B cell (primary cell): ENCODE measurements at regions not wholly inside any gene's neighbourhood (a gene's known extent, or its start where the extent isn't known, plus 50 kb on each side); places are given as distances from the start of the nearest gene placed in this dataset. TPM values are rescaled to one million over a fixed set of nuclear protein-coding genes. Genes with fewer than 3 reads are reported as not detected.

Experiments used
- ATAC-seq: fragments of 200-7000 bp; cut with Tn5 transposase; one replicate; pipeline ENCODE4 v1.10.0; 2021; ENCODE audit warnings: low read depth, mild to moderate bottlenecking, moderate number of reproducible peaks, moderate library complexity
- CTCF ChIA-PET: fragments of 350-600 bp; sonication (Branson Sonifier 250); formaldehyde crosslinking; loops from one replicate; lab custom pipeline; 2021; ENCODE audit warnings: antibody characterized with exemption, inconsistent platforms; lab: Charles Lee
- POLR2A ChIA-PET: fragments of 350-600 bp; sonication (Branson Sonifier 250); formaldehyde crosslinking; loops from one replicate; lab custom pipeline; 2021; ENCODE audit warnings: antibody characterized with exemption; lab: Charles Lee
- DNase-seq: peaks from one replicate; pipeline ENCODE4 v3.0.0; 2013
- H2AFZ ChIP-seq: 2 replicates; pipeline ENCODE4 v1.6.1; 2012; ENCODE audit warnings: mild to moderate bottlenecking, low read depth, low read length; ENCODE audit not compliant: insufficient read depth, poor library complexity, severe bottlenecking
- H3K27ac ChIP-seq, 2 donors: 1 replicate in 1 of 2; 2 replicates in 1 of 2; pipeline ENCODE4 v1.5.1; 2012 to 2013; ENCODE audit warnings: low read length in 2 of 2, mild to moderate bottlenecking in 2 of 2, moderate library complexity in 1 of 2
- H3K27me3 ChIP-seq, 4 experiments: fragments of 200-600 bp in 1 of 4; sonication (generic) in 1 of 4; replicated peaks in 1 of 4; 1 replicate in 2 of 4; 2 replicates in 2 of 4; pipeline versions ENCODE4 v1.6.1 to v1.7.0; 2013 to 2016; ENCODE audit warnings: low read length in 3 of 4, mild to moderate bottlenecking in 2 of 4, mixed read lengths in 1 of 4, moderate library complexity in 1 of 4; ENCODE audit not compliant: insufficient read depth in 4 of 4, control insufficient read depth in 3 of 4; ENCODE audit errors: control extremely low read depth in 1 of 4
- H3K36me3 ChIP-seq, 2 experiments: replicated peaks in 1 of 2; 1 replicate in 1 of 2; 2 replicates in 1 of 2; pipeline versions ENCODE4 v1.6.1 to v1.7.1; 2013; ENCODE audit warnings: low read length in 1 of 2; ENCODE audit not compliant: insufficient read depth in 2 of 2, control insufficient read depth in 1 of 2; ENCODE audit errors: control extremely low read depth in 1 of 2, extremely low read depth in 1 of 2
- H3K4me1 ChIP-seq, 2 donors: fragments of 200-600 bp in 1 of 2; sonication (generic) in 1 of 2; 1 replicate in 1 of 2; 2 replicates in 1 of 2; pipeline versions ENCODE4 v1.5.1 to v1.6.1; 2013 to 2017; ENCODE audit warnings: low read length in 2 of 2; ENCODE audit not compliant: control insufficient read depth in 2 of 2, insufficient read depth in 2 of 2
- H3K4me2 ChIP-seq: replicated peaks from 2 replicates; pipeline ENCODE3; 2012; ENCODE audit warnings: mild to moderate bottlenecking, low read depth, low read length; ENCODE audit not compliant: poor library complexity, severe bottlenecking
- H3K4me3 ChIP-seq, 5 experiments: fragments of 200-600 bp in 1 of 5; sonication (generic) in 1 of 5; 1 replicate in 3 of 5; 2 replicates in 2 of 5; pipeline versions ENCODE4 v1.5.1 to v1.7.0; 2011 to 2016; ENCODE audit warnings: low read length in 4 of 5, mild to moderate bottlenecking in 4 of 5, low read depth in 2 of 5, control low read depth in 1 of 5, moderate library complexity in 1 of 5; ENCODE audit not compliant: insufficient read depth in 1 of 5; ENCODE audit errors: control extremely low read depth in 1 of 5, extremely low read depth in 1 of 5
- H3K79me2 ChIP-seq: fragments of 200-600 bp; sonication (generic); one replicate; pipeline ENCODE4 v1.6.0; 2016; ENCODE audit warnings: low read length; ENCODE audit not compliant: control insufficient read depth, insufficient read depth
- H3K9ac ChIP-seq: fragments of 200-600 bp; sonication (generic); 2 replicates; pipeline ENCODE4 v1.6.1; 2017; ENCODE audit warnings: mild to moderate bottlenecking, low read length, moderate library complexity
- H3K9me3 ChIP-seq, 3 donors: one replicate each; pipeline versions ENCODE4 v1.6.1 to v1.7.1; 2013; ENCODE audit warnings: low read length in 2 of 3; ENCODE audit not compliant: control insufficient read depth in 2 of 3, insufficient read depth in 1 of 3; ENCODE audit errors: control extremely low read depth in 1 of 3
- H4K20me1 ChIP-seq: 2 replicates; pipeline ENCODE4 v1.6.0; 2012; ENCODE audit warnings: mild to moderate bottlenecking, low read length; ENCODE audit not compliant: insufficient read depth, control insufficient read depth, poor library complexity, severe bottlenecking
- H3K27ac Mint-ChIP-seq: one replicate; pipeline ENCODE4 v1.8.0; 2021; ENCODE audit warnings: mixed read lengths
- H3K27me3 Mint-ChIP-seq: one replicate; pipeline ENCODE4 v1.8.0; 2021; ENCODE audit warnings: mixed read lengths
- H3K4me1 Mint-ChIP-seq: one replicate; pipeline ENCODE4 v1.8.0; 2021; ENCODE audit warnings: mixed read lengths
- H3K4me3 Mint-ChIP-seq: one replicate; pipeline ENCODE4 v1.8.0; 2021; ENCODE audit warnings: mixed read lengths
- H3K9me3 Mint-ChIP-seq: one replicate; pipeline ENCODE4 v1.8.0; 2022; ENCODE audit warnings: mixed read lengths; ENCODE audit not compliant: insufficient read depth
- CTCF ChIP-seq: fragments of 200-600 bp; IDR thresholded peaks from one replicate; pipeline ENCODE4 v1.8.0; 2022; ENCODE audit warnings: antibody characterized with exemption, mild to moderate bottlenecking
- EZH2 ChIP-seq: IDR thresholded peaks from 2 replicates; pipeline ENCODE4 v1.6.1; 2012; ENCODE audit warnings: borderline replicate concordance, low read depth, mild to moderate bottlenecking, moderate library complexity, low read length; ENCODE audit not compliant: insufficient read depth, poor library complexity, severe bottlenecking
- WGBS: methylation state at CpG from one replicate; pipeline ENCODE4 v1.1.5; 2013; ENCODE audit warnings: missing lambda C conversion rate; ENCODE audit not compliant: insufficient coverage; 5-methylcytosine and 5-hydroxymethylcytosine counted together
- intact Hi-C: fragments of 100-400 bp; cut with micrococcal nuclease; formaldehyde crosslinking; loops from one replicate; pipeline ENCODE4 v1.10.0; 2022
- small RNA-seq: library from RNA; depleted of rRNA; stranded (forward); fragments of <200 nt; gene quantifications from one replicate; pipeline ENCODE3, GENCODE V24; 2012; ENCODE audit warnings: low replicate concordance, low read depth; ENCODE audit not compliant: insufficient read length

GRCh38 chr2:212592695-212593094, 54.1 kb upstream of the ERBB4 start:
- H3K27ac Mint-ChIP-seq, result no peak overlapping the region
- ATAC-seq, result no peak

More at GRCh38 chr2:212592695-212593094, 54.1 kb upstream of the ERBB4 start:
- WGBS, result no CpG with 5 or more reads among the region's 1 CpG
- no peaks in the 10 kb centered on the region for H3K9me3 ChIP-seq
- no peaks in the 10 kb centered on the region for H3K4me1 Mint-ChIP-seq
- H3K9me3 Mint-ChIP-seq, result no peaks in the 10 kb centered on the region
- no peaks in the 10 kb centered on the region for H3K36me3 ChIP-seq
- H3K79me2 ChIP-seq, result no peaks in the 10 kb centered on the region
- no peaks in the 10 kb centered on the region for H3K4me1 ChIP-seq
- no peak overlapping the region for H3K9ac ChIP-seq
- no peak overlapping the region for H3K4me3 Mint-ChIP-seq
- H4K20me1 ChIP-seq, result no peaks in the 10 kb centered on the region
- H2AFZ ChIP-seq, result no peak overlapping the region
- ChIA-PET CTCF (interaction anchor here (1.5 kb wide), 1 partner anchor 25 kb away, joined by 4 read pairs; no protein-coding TSS in a partner anchor), POLR2A (no interaction called here)
- H3K27ac ChIP-seq, result no peak overlapping the region
- TF ChIP-seq CTCF, result no peak
- no peak for TF ChIP-seq EZH2
- H3K27me3 ChIP-seq, result no peaks in the 10 kb centered on the region
- H3K4me2 ChIP-seq, result no peak overlapping the region
- no peak overlapping the region for H3K4me3 ChIP-seq
- intact Hi-C loops, result no loop called here
- DNase-seq, result no peak
- H3K27me3 Mint-ChIP-seq, result no peaks in the 10 kb centered on the region

Small RNA genes in the stretch of these regions (small RNA-seq; reads per million reads assigned to genes)
- not detected for gene MIR4776-1
